ENCODE measurements at regions not wholly inside any gene's neighbourhood (a gene's known extent, or its start where the extent isn't known, plus 50 kb on each side); places are given as distances from the start of the nearest gene placed in this dataset.

DNA sequence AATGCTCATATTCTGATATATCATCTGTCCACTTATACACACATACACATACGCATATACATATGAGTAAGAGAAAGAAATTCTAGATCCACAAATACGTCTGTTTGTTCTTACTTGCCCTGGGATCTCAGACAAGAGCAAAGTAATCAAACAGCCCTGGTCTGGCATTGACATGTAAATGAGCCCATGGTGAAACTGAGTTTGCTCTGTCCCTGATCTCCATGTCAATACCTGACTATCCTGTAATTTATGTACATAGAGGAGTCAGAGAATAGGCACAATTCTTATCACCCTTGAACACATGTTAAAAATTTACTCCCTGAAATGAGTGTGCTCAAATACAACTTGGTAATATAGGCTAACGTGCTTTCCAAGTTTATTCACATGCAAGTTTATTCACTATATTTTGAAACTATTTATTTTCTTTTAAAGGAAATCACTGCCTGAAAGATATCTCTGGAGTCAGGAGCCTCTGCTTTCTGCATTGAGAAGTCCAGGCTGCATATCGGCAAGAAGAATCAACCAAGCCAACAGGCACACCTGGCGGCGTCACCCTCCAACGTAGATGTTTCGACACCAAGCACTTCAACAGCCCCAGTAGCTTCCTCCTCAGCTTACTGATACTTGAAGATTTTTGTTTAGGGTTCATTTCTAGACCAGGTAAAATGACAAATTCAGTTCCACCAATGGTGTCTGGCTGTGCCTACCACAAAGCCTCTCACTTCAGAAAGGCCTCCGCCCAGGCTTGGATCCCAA lies 100.6 kb downstream of the CMPK2 start:
- Mint-ChIP-seq H3K4me1 (no peaks in the 10 kb centered on the region), H3K4me3 (no peak overlapping the region), H3K9me3 (no peaks in the 10 kb centered on the region), H3K36me3 (no peaks in the 10 kb centered on the region), H3K27me3 (no peaks in the 10 kb centered on the region), H3K27ac (no peak overlapping the region)
- ATAC-seq (ENCODE audit: low read depth), result no peak
- DNase-seq (ENCODE audit: low spot score in 2 of 2), result no peak

DNA sequence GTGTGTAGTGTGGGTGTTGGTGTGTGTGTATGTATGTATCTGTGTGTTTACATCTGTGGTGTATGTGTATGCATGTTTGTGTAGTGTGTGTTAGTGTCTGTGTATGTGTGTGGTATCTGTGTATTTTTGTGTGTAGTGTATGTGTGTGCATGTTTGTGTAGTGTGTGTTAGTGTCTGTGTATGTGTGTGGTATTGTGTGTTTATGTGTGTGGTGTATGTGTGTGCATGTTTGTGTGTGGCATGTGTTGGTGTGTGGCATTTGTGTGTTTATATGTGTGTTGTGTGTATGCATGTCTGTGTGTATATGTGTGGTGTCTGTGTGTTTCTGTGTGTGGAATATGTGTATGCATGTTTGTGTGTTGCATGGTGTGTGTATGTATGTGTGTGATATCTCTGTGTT lies 96.4 kb downstream of the CMPK2 start:
- no peak overlapping the region for H3K4me3 Mint-ChIP-seq
- H3K9me3 Mint-ChIP-seq, result no peaks in the 10 kb centered on the region
- DNase-seq (ENCODE audit: low spot score in 2 of 2) (no peak), ATAC-seq (ENCODE audit: low read depth) (no peak)
- H3K27me3 Mint-ChIP-seq, result peaks cover 7% of the 10 kb centered on the region
- H3K4me1 Mint-ChIP-seq, result no peaks in the 10 kb centered on the region
- H3K36me3 Mint-ChIP-seq, result no peaks in the 10 kb centered on the region
- no peak overlapping the region for H3K27ac Mint-ChIP-seq

DNA sequence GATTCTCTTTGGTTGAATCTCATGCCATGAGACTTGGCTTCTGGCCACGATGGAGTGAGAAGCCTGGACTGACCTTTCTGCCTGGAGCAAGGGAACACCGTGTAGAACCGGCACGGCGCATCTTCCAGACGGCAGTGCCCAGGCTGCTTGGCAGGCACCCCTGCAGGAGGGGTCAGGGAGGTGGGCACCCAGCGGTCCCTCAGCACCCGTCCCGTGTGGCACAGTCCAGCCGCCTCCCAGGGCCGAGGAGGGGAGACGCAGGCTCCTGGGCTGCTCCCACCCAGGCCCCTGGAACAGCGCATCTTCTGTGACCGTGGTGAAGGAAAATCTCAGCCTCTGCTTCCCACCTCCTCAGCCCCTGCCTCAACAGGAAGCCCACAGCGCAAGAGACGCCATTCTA lies 95.7 kb downstream of the CMPK2 start:
- H3K4me3 Mint-ChIP-seq, result no peak overlapping the region
- no peaks in the 10 kb centered on the region for H3K36me3 Mint-ChIP-seq
- no peaks in the 10 kb centered on the region for H3K4me1 Mint-ChIP-seq
- DNase-seq (ENCODE audit: low spot score in 2 of 2) (no peak), ATAC-seq (ENCODE audit: low read depth) (no peak)
- H3K9me3 Mint-ChIP-seq, result no peaks in the 10 kb centered on the region
- H3K27ac Mint-ChIP-seq, result no peak overlapping the region
- H3K27me3 Mint-ChIP-seq, result peaks cover 11% of the 10 kb centered on the region

DNA sequence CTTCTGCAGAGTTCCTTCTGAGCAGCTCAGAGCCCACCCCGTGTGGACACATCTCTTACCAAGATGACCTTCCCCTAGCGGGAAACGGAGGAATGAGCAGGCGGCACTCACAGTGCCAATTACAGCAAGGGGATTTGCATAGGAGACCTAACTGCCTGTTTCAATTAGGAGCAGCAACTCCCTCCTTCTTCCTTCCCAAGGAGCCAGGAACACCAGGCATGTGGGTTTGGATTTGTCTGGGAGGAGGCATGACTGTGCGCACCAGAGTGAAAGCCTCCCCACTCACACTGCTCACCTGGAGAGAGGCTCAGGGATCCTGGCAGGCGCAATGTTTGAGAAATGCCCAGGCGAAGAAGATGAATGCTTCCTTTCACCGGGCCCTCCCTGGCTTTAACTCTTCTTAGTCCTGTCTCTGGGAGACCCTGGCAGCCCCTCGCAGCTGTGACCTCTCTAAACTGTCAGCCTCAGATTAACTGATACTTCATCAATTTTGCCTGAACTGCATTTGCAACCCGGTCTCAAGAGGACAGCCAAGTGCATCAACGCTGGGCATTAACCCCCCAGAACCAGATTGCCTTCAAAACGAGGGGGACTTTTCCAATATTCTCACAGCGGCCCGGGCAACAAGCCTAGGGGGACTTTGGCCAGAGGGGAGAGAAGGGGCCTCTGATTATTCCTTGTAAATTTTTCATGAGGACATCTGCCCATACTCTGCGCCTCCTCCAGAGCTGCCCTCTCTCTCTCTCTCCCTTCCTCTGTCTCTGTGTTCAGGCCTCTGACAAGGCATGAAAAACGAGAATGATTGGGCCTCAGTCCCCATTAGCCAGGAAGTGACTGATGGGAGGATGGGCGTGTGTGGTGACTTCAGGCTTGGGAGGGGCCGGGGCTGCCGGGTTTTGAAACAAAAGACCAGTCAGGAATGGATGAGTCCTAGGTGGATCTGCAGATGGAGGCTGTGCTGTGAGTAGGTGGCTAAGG lies 93.8 kb downstream of the CMPK2 start:
- no peak overlapping the region for H3K27ac Mint-ChIP-seq
- H3K4me3 Mint-ChIP-seq, result no peak overlapping the region
- no peaks in the 10 kb centered on the region for H3K36me3 Mint-ChIP-seq
- no peak for ATAC-seq (ENCODE audit: low read depth)
- H3K9me3 Mint-ChIP-seq, result no peaks in the 10 kb centered on the region
- H3K4me1 Mint-ChIP-seq, result no peaks in the 10 kb centered on the region
- H3K27me3 Mint-ChIP-seq, result peaks cover 15% of the 10 kb centered on the region
- DNase-seq (ENCODE audit: low spot score in 2 of 2), result no peak

DNA sequence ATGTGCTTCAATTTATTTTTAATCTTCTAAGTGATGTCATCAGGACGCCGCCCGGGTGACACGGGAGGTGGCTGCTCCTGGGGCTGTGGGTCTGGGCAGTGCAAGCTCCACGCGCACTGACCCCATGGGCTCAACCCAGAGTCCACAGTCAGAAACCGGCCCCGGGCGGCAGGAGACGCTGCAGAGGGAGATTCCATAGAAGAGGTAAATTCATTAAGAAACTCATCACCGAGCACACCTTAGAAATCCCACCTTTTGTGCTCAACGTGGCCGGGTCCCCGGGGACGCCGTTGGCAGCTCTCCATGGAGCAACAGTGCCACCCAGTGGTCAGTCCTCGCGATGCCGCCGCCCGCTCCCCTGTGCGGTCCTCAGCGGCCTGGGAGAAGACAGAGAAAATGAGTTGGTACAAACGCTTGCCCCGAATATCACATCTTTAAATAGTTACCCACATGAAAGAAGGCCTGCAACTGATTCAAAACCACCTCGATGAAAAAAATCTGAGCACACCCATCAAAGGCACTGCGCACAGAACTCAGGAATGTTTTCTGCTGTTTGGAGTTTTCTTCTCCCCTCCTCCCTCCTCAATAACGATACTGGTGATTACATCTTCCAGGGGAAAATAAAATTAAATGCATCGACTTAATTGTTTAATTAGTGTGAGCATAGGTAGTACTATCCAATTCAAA lies 92.6 kb downstream of the CMPK2 start:
- ATAC-seq (ENCODE audit: low read depth), result peak; percentile 68
- no peak overlapping the region for H3K27ac Mint-ChIP-seq
- H3K27me3 Mint-ChIP-seq, result peaks cover 15% of the 10 kb centered on the region
- no peaks in the 10 kb centered on the region for H3K36me3 Mint-ChIP-seq
- H3K4me3 Mint-ChIP-seq, result no peak overlapping the region
- H3K9me3 Mint-ChIP-seq, result no peaks in the 10 kb centered on the region
- DNase-seq (ENCODE audit: low spot score in 2 of 2), result peak; percentile 73 to 90
- H3K4me1 Mint-ChIP-seq, result no peaks in the 10 kb centered on the region

DNA sequence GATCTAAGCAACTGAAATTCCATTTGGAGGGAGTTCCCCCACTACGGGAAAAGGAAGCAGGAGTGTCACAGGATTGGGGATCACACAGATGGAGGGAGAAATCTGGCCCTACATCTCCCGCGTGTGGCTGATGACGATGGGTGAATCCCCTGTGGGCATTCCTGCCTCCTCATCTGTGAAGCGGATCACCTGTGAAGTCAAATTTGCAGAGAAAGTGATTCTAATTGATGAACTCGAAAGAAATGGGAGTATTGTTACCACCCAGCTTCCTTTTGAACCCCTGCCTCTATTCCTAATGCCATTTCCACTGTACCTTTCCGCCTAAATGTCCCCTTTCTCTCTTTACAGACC lies 92.0 kb downstream of the CMPK2 start:
- H3K4me1 Mint-ChIP-seq, result no peaks in the 10 kb centered on the region
- no peak overlapping the region for H3K4me3 Mint-ChIP-seq
- no peaks in the 10 kb centered on the region for H3K9me3 Mint-ChIP-seq
- H3K27ac Mint-ChIP-seq, result no peak overlapping the region
- peaks cover 15% of the 10 kb centered on the region for H3K27me3 Mint-ChIP-seq
- no peak for DNase-seq (ENCODE audit: low spot score in 2 of 2)
- ATAC-seq (ENCODE audit: low read depth), result no peak
- H3K36me3 Mint-ChIP-seq, result no peaks in the 10 kb centered on the region

DNA sequence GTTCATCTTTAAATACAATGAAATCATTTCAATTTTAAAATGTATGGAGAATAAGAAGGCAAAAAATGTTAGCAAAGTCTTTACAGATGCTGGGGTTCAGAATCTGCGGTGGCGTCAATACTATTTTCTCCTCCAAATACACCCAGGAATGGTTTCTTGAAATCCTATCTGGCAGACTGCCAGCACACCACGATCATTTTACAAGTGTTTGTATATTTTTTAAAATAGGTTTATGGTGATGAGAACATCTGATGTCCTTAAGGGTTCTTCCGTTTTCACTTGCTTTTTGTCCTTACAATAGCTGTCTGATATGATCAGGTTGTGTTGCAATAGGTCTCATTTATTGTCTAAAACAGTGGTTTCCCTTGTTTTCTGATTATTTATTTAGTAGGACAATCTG lies 89.6 kb downstream of the CMPK2 start:
- H3K27me3 Mint-ChIP-seq, result peaks cover 15% of the 10 kb centered on the region
- H3K27ac Mint-ChIP-seq, result no peak overlapping the region
- ATAC-seq (ENCODE audit: low read depth), result no peak
- no peaks in the 10 kb centered on the region for H3K36me3 Mint-ChIP-seq
- no peak overlapping the region for H3K4me3 Mint-ChIP-seq
- peaks cover 3% of the 10 kb centered on the region for H3K4me1 Mint-ChIP-seq
- no peak for DNase-seq (ENCODE audit: low spot score in 2 of 2)
- no peaks in the 10 kb centered on the region for H3K9me3 Mint-ChIP-seq

DNA sequence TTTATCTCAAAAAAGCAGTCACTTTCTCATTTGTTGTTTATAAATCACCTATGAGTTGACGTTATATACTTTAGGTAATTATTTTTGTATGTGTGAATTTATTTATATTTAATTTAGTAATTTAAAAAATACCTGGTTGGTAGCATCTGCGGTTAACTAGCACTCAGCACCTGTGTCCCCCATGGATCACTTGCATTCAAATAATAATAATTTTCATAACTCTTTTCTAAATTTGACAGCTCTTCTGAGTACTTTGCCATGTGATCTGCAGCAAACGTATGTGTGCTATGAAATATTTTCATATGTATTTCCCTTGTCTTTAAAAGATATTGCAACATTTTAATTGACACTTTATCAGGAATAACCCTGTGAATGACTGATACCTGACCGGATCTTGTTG lies 88.1 kb downstream of the CMPK2 start:
- no peak for DNase-seq (ENCODE audit: low spot score in 2 of 2)
- Mint-ChIP-seq H3K4me1 (peaks cover 10% of the 10 kb centered on the region), H3K27ac (no peak overlapping the region), H3K27me3 (peaks cover 13% of the 10 kb centered on the region), H3K36me3 (no peaks in the 10 kb centered on the region), H3K9me3 (no peaks in the 10 kb centered on the region), H3K4me3 (no peak overlapping the region)
- ATAC-seq (ENCODE audit: low read depth), result no peak

DNA sequence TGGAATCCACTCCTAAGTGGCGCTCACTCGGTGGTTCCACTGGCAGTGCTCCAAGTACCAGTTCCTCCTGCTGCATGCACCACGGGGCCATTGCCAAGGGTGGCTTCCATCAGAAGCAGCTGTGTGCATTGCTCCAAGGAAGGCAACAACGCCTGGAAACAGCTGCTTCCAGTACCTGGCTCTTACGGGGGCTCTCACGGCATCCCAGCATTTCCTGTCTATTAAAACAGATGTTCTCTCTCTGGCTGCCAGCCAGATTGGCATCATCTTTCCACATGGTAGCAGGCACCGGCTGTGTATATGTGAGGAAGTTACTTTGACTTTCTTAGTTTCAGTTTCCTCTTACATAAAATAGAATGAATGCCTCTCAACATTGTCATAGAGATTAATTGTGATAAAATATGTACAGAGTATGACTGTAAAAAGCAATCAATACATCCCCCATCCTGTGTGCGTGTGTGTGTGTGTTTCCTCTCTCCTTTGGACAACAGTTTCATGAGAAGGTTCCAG lies 84.9 kb downstream of the CMPK2 start:
- no peaks in the 10 kb centered on the region for H3K36me3 Mint-ChIP-seq
- no peaks in the 10 kb centered on the region for H3K9me3 Mint-ChIP-seq
- H3K4me1 Mint-ChIP-seq, result peaks cover 10% of the 10 kb centered on the region
- H3K27ac Mint-ChIP-seq, result peak overlapping the region; percentile 68
- ATAC-seq (ENCODE audit: low read depth) (peak; percentile 87), DNase-seq (ENCODE audit: low spot score in 2 of 2) (peak; percentile 12 to 18)
- H3K4me3 Mint-ChIP-seq, result peak overlapping the region; percentile 75
- peaks cover under 1% of the 10 kb centered on the region for H3K27me3 Mint-ChIP-seq

DNA sequence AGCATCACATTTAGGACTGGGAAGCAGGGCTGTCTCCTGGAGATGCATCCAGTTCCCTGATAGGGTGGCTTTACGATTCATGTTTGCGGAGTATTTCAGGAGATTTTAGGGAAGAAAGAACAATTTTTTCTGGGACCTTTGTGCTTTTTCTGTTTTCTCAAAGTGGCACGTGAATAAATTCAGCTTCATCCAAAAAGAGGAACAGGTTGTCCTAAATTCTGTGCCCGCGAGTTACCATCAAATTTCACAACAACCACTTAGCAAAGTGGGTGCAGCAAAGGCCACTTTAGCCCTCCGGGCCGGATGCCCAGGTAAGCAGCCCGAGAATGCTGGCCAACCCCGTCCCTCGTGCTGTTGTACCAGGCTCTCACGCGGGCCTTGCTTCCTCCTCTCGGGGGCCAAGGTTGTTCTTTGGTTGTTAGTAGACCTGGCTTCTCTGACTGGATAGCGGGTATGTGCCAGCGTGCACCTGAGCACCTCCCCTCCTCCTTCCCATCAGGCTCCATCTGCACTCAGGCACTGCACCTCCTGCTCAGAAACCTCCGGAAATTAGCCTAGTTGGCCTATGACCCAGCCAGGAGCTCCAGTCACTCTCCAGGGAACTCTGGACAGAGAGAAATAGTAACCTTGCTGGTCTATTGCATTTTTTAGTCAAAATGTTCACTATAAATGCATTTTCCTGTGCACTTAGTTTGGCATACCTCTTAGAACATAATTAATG lies 83.0 kb downstream of the CMPK2 start:
- peaks cover 10% of the 10 kb centered on the region for H3K4me1 Mint-ChIP-seq
- no peak for ATAC-seq (ENCODE audit: low read depth)
- no peak overlapping the region for H3K27ac Mint-ChIP-seq
- no peak overlapping the region for H3K4me3 Mint-ChIP-seq
- DNase-seq (ENCODE audit: low spot score in 2 of 2), result no peak
- H3K9me3 Mint-ChIP-seq, result no peaks in the 10 kb centered on the region
- peaks cover 3% of the 10 kb centered on the region for H3K27me3 Mint-ChIP-seq
- H3K36me3 Mint-ChIP-seq, result no peaks in the 10 kb centered on the region

DNA sequence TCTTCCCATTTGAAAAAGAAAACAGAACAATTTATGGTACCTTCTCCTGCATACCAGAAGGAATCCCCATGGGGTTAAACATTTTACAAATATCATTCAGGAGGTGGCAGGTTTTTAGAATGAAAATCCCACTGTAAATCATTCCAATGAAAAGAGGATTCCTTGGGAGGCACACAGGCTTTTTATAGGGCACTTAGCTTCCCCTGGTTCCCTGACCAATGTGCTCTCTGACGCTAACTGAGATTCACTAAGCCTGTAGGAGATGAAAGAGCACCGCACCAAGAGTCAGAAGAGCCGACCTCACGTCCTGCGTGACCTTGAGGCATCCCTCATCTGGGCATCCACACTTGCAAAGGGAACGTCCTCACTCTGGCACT lies 82.5 kb downstream of the CMPK2 start:
- Mint-ChIP-seq H3K27me3 (peaks cover 3% of the 10 kb centered on the region), H3K4me3 (no peak overlapping the region)

DNA sequence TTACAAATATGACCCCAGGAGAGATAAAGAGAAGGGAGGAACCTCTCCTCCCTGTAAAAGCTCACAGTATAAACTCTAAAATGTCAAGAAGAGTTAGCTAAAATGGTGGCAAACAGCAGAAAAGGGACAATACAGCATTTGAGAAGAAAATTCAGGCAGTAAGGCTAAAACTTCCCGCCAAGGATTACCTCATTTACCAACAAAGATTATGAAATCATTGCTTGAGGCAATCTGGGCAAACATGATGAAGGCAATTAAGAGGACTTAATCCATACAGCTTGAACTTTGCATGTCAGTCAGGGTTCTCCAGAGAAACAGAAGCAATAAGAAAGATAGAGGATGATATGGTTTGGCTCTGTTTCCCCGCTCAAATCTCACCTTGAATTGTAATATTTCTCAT lies 81.4 kb downstream of the CMPK2 start:
- peaks cover 2% of the 10 kb centered on the region for H3K36me3 Mint-ChIP-seq
- no peak overlapping the region for H3K4me3 Mint-ChIP-seq
- H3K27me3 Mint-ChIP-seq, result peaks cover 6% of the 10 kb centered on the region
- peaks cover 10% of the 10 kb centered on the region for H3K4me1 Mint-ChIP-seq
- no peak overlapping the region for H3K27ac Mint-ChIP-seq
- no peak for DNase-seq (ENCODE audit: low spot score in 2 of 2)
- peaks cover 2% of the 10 kb centered on the region for H3K9me3 Mint-ChIP-seq
- no peak for ATAC-seq (ENCODE audit: low read depth)

More for the DNA sequence above, 82.5 kb downstream of the CMPK2 start:
- no peak for ATAC-seq (ENCODE audit: low read depth)
- peaks cover 10% of the 10 kb centered on the region for H3K4me1 Mint-ChIP-seq
- H3K9me3 Mint-ChIP-seq, result no peaks in the 10 kb centered on the region
- no peak overlapping the region for H3K27ac Mint-ChIP-seq
- no peaks in the 10 kb centered on the region for H3K36me3 Mint-ChIP-seq
- no peak for DNase-seq (ENCODE audit: low spot score in 2 of 2)

DNA sequence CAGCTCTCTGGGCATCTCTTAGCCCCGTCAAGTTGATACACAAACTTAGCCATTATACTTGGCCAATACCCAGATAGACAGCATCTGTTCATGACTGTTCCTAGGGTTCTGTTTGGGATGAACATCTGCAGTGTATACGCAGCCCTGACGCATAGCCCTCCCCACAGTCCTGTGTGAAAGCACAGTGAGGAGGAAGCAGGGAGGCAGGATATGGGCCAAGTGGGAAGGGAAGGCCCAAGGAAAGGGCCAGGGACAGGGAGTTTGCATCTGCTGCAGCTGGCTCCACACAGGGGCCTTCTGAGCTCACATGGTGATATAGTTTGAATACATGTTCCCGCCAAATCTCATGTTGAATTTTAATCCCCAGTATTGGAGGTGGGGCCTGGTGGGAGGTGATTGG lies 80.2 kb downstream of the CMPK2 start:
- ATAC-seq (ENCODE audit: low read depth), result no peak
- peaks cover 10% of the 10 kb centered on the region for H3K4me1 Mint-ChIP-seq
- peaks cover 2% of the 10 kb centered on the region for H3K36me3 Mint-ChIP-seq
- peaks cover 2% of the 10 kb centered on the region for H3K9me3 Mint-ChIP-seq
- no peak overlapping the region for H3K27ac Mint-ChIP-seq
- H3K27me3 Mint-ChIP-seq, result peaks cover 6% of the 10 kb centered on the region
- no peak for DNase-seq (ENCODE audit: low spot score in 2 of 2)
- no peak overlapping the region for H3K4me3 Mint-ChIP-seq

All from memory B cell (primary cell).